HEK293T (cell line): ENCODE measurements at regions not wholly inside any gene's neighbourhood (a gene's known extent, or its start where the extent isn't known, plus 50 kb on each side); places are given as distances from the start of the nearest gene placed in this dataset.
"Not testable (repeated sequence)": the region's sequence is repeated elsewhere in the genome, so short reads cannot be mapped to it uniquely, and the experiment has no call there.

Experiments
- CTCF ChIA-PET: fragments of 350-600 bp; formaldehyde crosslinking; extraction: SDS; loops from one replicate; lab custom pipeline; 2021; ENCODE audit warnings: antibody characterized with exemption, inconsistent platforms; lab: Yijun Ruan, JAX
- POLR2A ChIA-PET: fragments of 350-600 bp; formaldehyde crosslinking; extraction: SDS; loops from one replicate; lab custom pipeline; 2020; ENCODE audit warnings: antibody characterized with exemption, inconsistent platforms; lab: Yijun Ruan, JAX
- DNase-seq: peaks from one replicate; pipeline ENCODE4 v3.0.0; 2012; ENCODE audit warnings: mixed read lengths; ENCODE audit errors: extremely low spot score
- ARNT ChIP-seq: fragments of 450-650 bp; IDR thresholded peaks from 2 replicates; pipeline ENCODE4 v1.6.1; 2017; ENCODE audit warnings: mild to moderate bottlenecking
- BHLHE40 ChIP-seq: fragments of 450-650 bp; IDR thresholded peaks from 2 replicates; pipeline ENCODE4 v1.6.1; 2016; ENCODE audit warnings: mild to moderate bottlenecking, moderate library complexity, borderline replicate concordance
- CTBP1 ChIP-seq: fragments of 450-650 bp; IDR thresholded peaks from 2 replicates; pipeline ENCODE4 v1.6.1; 2016; ENCODE audit warnings: borderline replicate concordance
- ELF4 ChIP-seq: fragments of 450-650 bp; IDR thresholded peaks from 2 replicates; pipeline ENCODE4 v1.6.1; 2017; ENCODE audit warnings: antibody characterized with exemption
- FOXA1 ChIP-seq: fragments of 450-650 bp; IDR thresholded peaks from 2 replicates; pipeline ENCODE4 v1.6.1; 2016; ENCODE audit warnings: mild to moderate bottlenecking
- FOXK2 ChIP-seq: fragments of 450-650 bp; IDR thresholded peaks from 2 replicates; pipeline ENCODE4 v1.6.1; 2016; ENCODE audit warnings: mild to moderate bottlenecking
- FOXM1 ChIP-seq: fragments of 450-650 bp; IDR thresholded peaks from 2 replicates; pipeline ENCODE4 v1.6.1; 2017; ENCODE audit warnings: mild to moderate bottlenecking, borderline replicate concordance
- HDGF ChIP-seq: fragments of 450-650 bp; IDR thresholded peaks from 2 replicates; pipeline ENCODE4 v1.6.1; 2017; ENCODE audit warnings: antibody characterized with exemption, borderline replicate concordance
- L3MBTL2 ChIP-seq: fragments of 450-650 bp; conservative IDR thresholded peaks from 2 replicates; pipeline ENCODE4 v1.6.1; 2016; ENCODE audit warnings: mild to moderate bottlenecking
- LEF1 ChIP-seq: fragments of 450-650 bp; IDR thresholded peaks from 2 replicates; pipeline ENCODE4 v1.6.1; 2017; ENCODE audit warnings: mild to moderate bottlenecking, borderline replicate concordance
- NFRKB ChIP-seq: fragments of 450-650 bp; IDR thresholded peaks from 2 replicates; pipeline ENCODE4 v1.6.1; 2016; ENCODE audit warnings: mild to moderate bottlenecking, moderate library complexity
- SP1 ChIP-seq: fragments of 450-650 bp; IDR thresholded peaks from 2 replicates; pipeline ENCODE4 v1.6.1; 2017
- SUZ12 ChIP-seq: fragments of 450-650 bp; IDR thresholded peaks from 2 replicates; pipeline ENCODE4 v1.6.1; 2016; ENCODE audit warnings: mild to moderate bottlenecking
- TARDBP ChIP-seq: fragments of 450-650 bp; IDR thresholded peaks from 2 replicates; pipeline ENCODE4 v1.6.1; 2016
- ZNF384 ChIP-seq: fragments of 450-650 bp; IDR thresholded peaks from 2 replicates; pipeline ENCODE4 v1.6.1; 2016
- TF ChIP-seq, protein P1 (sequence below): fragments of 450-650 bp; IDR thresholded peaks from 2 replicates; pipeline ENCODE4 v1.6.1; 2016

DNA sequence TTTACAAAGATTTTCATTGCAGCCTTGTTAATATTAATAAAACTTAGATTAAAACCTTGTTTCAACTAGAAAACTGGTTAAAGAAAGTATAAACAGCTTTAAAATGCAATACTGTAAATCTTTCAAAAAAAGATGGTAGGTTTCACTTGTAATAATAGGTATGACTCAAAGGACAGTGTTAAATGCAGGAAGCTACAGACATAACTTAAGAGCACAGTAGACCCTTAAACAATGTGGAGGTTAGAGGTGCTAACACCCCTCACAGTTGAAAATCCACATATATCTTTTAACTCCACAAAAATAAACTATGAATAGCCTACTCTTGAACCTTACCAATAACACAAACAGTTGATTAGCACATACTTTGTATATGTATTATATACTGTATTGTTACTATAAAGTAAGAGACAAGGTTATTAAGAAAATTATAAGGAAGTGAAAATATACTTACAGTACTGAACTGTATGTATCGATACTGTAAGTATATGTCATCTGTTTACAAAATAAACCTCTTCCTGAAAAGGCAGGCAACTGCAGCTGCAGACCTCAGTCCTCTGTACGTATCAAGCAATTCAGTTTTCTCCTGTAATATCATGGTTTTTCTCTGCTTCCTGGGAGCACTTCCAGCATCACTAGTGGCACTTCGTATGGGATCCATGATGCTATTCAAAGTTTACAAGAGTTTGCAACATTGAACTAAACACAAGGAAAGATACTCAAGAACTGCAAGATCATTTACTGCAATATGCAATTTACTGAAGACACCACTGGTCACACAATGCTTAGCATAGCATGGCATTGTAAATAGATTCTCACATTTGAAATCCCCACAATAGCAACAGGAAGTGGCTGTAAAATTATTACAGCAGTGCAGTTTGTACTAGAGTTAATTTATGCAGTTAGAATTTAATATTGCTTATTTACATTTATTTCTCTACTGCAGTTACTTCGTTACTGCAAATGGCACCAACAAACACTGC lies 610.5 kb upstream of the LRRTM4 start:
- TF ChIP-seq SUZ12 (no peak), FOXM1 (no peak), L3MBTL2 (no peak), BHLHE40 (no peak), ARNT (no peak), ZNF384 (no peak), FOXA1 (no peak), HDGF (no peak), CTBP1 (no peak), LEF1 (no peak), FOXK2 (no peak), ELF4 (no peak), NFRKB (no peak), TARDBP (no peak), SP1 (no peak)
- TF ChIP-seq, protein P1, sequence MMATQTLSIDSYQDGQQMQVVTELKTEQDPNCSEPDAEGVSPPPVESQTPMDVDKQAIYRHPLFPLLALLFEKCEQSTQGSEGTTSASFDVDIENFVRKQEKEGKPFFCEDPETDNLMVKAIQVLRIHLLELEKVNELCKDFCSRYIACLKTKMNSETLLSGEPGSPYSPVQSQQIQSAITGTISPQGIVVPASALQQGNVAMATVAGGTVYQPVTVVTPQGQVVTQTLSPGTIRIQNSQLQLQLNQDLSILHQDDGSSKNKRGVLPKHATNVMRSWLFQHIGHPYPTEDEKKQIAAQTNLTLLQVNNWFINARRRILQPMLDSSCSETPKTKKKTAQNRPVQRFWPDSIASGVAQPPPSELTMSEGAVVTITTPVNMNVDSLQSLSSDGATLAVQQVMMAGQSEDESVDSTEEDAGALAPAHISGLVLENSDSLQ = no peak
- CTCF ChIA-PET = no interaction called here
- no peak for DNase-seq
- POLR2A ChIA-PET = no interaction called here

DNA sequence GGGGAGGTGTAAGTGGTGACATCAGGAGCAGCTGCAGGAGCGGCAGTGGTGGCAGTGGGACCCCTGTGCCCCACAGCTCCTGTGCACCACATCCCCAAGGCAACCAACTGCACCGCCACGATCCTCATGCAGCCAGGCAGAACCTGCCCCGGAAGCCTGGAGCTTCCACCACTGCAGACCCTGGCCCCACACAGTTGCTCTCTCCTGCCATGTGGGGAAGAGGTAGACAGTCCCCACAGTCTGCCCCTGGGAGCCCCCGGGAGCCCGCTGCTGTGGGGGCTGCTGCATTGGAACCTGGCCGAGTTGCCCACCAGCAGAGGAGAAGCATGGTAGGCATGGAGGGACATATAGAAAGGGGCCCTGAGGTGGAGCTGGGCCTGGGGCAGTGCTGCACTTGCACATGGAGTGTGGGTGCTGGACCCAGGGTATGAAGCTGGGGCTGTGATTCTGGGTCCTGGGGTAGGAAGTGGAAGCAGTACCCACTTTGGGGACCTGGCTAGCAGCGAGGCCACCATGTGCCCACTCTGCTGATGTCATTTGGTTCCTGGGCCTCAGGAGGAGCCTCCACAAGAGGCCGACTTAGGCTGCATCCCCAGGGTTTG lies 623.3 kb upstream of the LRRTM4 start:
- no peak for DNase-seq
- CTCF ChIA-PET = no interaction called here
- POLR2A ChIA-PET = no interaction called here
- no peak for TF ChIP-seq SUZ12
- TF ChIP-seq FOXK2 = no peak
- no peak for TF ChIP-seq ARNT
- no peak for TF ChIP-seq FOXA1
- TF ChIP-seq BHLHE40 = no peak

DNA sequence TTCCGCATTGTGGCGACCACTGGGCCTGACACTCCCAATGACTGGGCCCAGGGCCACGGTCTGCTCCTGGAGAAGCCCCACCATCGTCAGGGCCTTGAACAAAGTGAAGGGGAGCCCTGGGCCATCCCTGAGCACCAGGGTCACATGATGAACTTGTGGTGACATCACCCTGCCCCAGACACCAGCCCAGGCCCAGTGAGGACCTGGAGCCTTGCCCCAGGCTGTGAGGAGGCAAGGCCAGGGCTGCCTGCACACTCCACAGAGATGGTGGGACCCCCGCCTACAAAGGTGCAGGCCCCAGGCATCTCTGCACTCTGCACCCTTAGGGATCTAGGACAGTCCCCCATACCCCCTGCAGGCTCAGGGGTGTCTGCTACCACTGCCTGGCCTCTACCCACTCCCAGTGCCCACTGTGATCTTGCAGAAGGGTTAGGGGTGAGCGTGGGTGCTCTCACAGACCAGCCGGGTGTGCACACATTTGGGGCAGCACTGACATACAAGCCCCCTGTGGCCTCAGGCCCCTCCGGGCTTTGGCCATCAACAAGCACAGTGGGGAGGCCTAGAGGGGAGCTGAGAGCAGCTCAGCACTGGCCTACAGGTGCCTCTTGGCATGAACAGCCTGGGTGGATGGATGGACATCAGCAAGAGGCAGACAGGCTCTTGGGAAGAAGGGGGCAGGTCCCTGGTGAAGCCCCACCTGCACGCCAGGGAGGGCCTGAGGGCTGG lies 624.0 kb upstream of the LRRTM4 start:
- no peak for TF ChIP-seq L3MBTL2
- no peak for TF ChIP-seq FOXA1
- no peak for TF ChIP-seq HDGF
- no peak for TF ChIP-seq SUZ12
- no peak for TF ChIP-seq TARDBP
- no peak for TF ChIP-seq FOXK2
- TF ChIP-seq NFRKB = no peak
- DNase-seq = no peak
- ChIA-PET CTCF (no interaction called here), POLR2A (no interaction called here)

- ChIA-PET POLR2A (no interaction called here), CTCF (interaction anchor here (0.5 kb wide), 1 partner anchor 227 kb away, joined by 3 read pairs; no protein-coding TSS in a partner anchor)
- no peak for DNase-seq
- no peak for TF ChIP-seq L3MBTL2
- TF ChIP-seq FOXK2 = no peak
- TF ChIP-seq, protein P1 = no peak
- TF ChIP-seq FOXA1 = no peak
- TF ChIP-seq FOXM1 = no peak
Observed at GRCh38 chr2:78147466-78147865, 625.3 kb upstream of the LRRTM4 start.

- TF ChIP-seq FOXA1 = no peak
- TF ChIP-seq CTBP1 = no peak
- no peak for TF ChIP-seq FOXM1
- TF ChIP-seq, protein P1 = no peak
- TF ChIP-seq LEF1 = no peak
- no peak for DNase-seq
- ChIA-PET CTCF (no interaction called here), POLR2A (no interaction called here)
Observed at GRCh38 chr2:78154586-78154985, 632.4 kb upstream of the LRRTM4 start.

GRCh38 chr2:78162202-78162601 lies 640.0 kb upstream of the LRRTM4 start:
- ChIA-PET CTCF (no interaction called here), POLR2A (no interaction called here)
- no peak for TF ChIP-seq TARDBP
- TF ChIP-seq ZNF384 = no peak
- no peak for TF ChIP-seq HDGF
- TF ChIP-seq, protein P1 = no peak
- no peak for TF ChIP-seq ARNT
- TF ChIP-seq LEF1 = no peak
- TF ChIP-seq FOXM1 = no peak
- TF ChIP-seq SUZ12 = no peak
- TF ChIP-seq CTBP1 = no peak
- no peak for TF ChIP-seq FOXA1
- TF ChIP-seq ELF4 = no peak
- TF ChIP-seq SP1 = no peak
- TF ChIP-seq NFRKB = no peak
- no peak for TF ChIP-seq FOXK2
- DNase-seq = no peak

DNA sequence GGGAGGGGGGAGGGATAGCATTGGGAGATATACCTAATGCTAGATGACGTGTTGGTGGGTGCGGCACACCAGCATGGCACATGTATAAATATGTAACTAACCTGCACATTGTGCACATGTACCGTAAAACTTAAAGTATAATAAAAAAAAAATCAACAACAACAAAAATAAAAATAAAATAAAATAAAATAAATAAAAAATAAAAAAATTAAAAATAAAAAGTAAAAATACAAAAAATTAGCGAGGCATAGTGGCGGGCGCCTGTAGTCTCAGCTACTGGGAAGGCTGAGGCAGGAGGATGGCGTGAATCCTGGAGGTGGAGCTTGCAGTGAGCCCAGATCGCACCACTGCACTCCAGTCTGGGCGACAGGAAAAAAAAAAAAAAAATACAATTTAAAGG lies 650.0 kb upstream of the LRRTM4 start:
- POLR2A ChIA-PET, DNase-seq, CTCF ChIA-PET: not testable (repeated sequence)
